SK-N-SH (cell line): ENCODE measurements at regions not wholly inside any gene's neighbourhood (a gene's known extent, or its start where the extent isn't known, plus 50 kb on each side); places are given as distances from the start of the nearest gene placed in this dataset.

Experiments
- CTCF ChIA-PET: fragments of 300-600, 350-600 bp; formaldehyde crosslinking; extraction: SDS; loops from one replicate; lab custom pipeline; 2021; lab: Yijun Ruan, JAX
- POLR2A ChIA-PET: fragments of 350-600 bp; sonication (Branson Sonifier 250); formaldehyde crosslinking; extraction: SDS; loops from one replicate; lab custom pipeline; 2020; ENCODE audit warnings: antibody characterized with exemption, inconsistent platforms; lab: Yijun Ruan, JAX
- DNase-seq: peaks from one replicate; pipeline ENCODE4 v3.0.0; 2012
- H2AFZ ChIP-seq: fragments of 200-600 bp; sonication (generic); 2 replicates; pipeline ENCODE4 v1.8.1; 2016; ENCODE audit warnings: antibody characterized with exemption, mild to moderate bottlenecking, low read depth
- H3F3A ChIP-seq: fragments of 200-600 bp; sonication (generic); replicated peaks from 2 replicates; pipeline ENCODE3; 2016; ENCODE audit warnings: antibody characterized with exemption, mild to moderate bottlenecking; ENCODE audit not compliant: insufficient read depth
- H3K27ac ChIP-seq, 2 experiments: fragments of 200-500 bp in 1 of 2; fragments of 200-600 bp in 1 of 2; sonication (Bioruptor generic) in 1 of 2; sonication (generic), shearing (Covaris generic) in 1 of 2; 2 replicates each; pipeline versions ENCODE4 v1.5.1 to v1.6.1; 2014 to 2016; ENCODE audit warnings: low read depth in 2 of 2, inconsistent platforms in 1 of 2, low read length in 1 of 2, mild to moderate bottlenecking in 1 of 2, mixed read lengths in 1 of 2
- H3K27me3 ChIP-seq: fragments of 200-600 bp; sonication (generic), shearing (Covaris generic); 2 replicates; pipeline ENCODE4 v1.6.1; 2016; ENCODE audit warnings: mixed run types; ENCODE audit not compliant: insufficient read depth
- H3K36me3 ChIP-seq, 2 experiments: fragments of 200-500 bp in 1 of 2; fragments of 200-600 bp in 1 of 2; sonication (Bioruptor generic) in 1 of 2; sonication (generic) in 1 of 2; replicated peaks in 1 of 2; 2 replicates each; pipeline versions ENCODE3 to v1.5.1; 2014 to 2016; ENCODE audit warnings: low read length in 1 of 2, mild to moderate bottlenecking in 1 of 2; ENCODE audit not compliant: insufficient read depth in 2 of 2, control insufficient read depth in 1 of 2
- H3K4me1 ChIP-seq, 2 experiments: fragments of 200-500 bp in 1 of 2; fragments of 200-600 bp in 1 of 2; sonication (Bioruptor generic) in 1 of 2; sonication (generic), shearing (Covaris generic) in 1 of 2; 2 replicates each; pipeline versions ENCODE4 v1.5.1 to v1.6.1; 2014 to 2016; ENCODE audit warnings: low read depth in 1 of 2, low read length in 1 of 2, mixed run types in 1 of 2; ENCODE audit not compliant: insufficient read depth in 2 of 2, control insufficient read depth in 1 of 2
- H3K4me2 ChIP-seq: fragments of 200-600 bp; sonication (generic), shearing (Covaris generic); 2 replicates; pipeline ENCODE4 v1.6.1; 2017; ENCODE audit warnings: mixed run types
- H3K4me3 ChIP-seq, 2 experiments: fragments of 200-500 bp in 1 of 2; fragments of 200-600 bp in 1 of 2; sonication (Bioruptor generic) in 1 of 2; sonication (generic), shearing (Covaris generic) in 1 of 2; 2 replicates each; pipeline versions ENCODE4 v1.5.1 to v1.8.1; 2014 to 2016; ENCODE audit warnings: low read depth in 2 of 2, inconsistent platforms in 1 of 2, low read length in 1 of 2, mild to moderate bottlenecking in 1 of 2, mixed read lengths in 1 of 2, moderate library complexity in 1 of 2
- H3K79me2 ChIP-seq: fragments of 200-600 bp; sonication (generic); 2 replicates; pipeline ENCODE4 v1.8.1; 2017; ENCODE audit warnings: mild to moderate bottlenecking; ENCODE audit not compliant: insufficient read depth
- H3K9ac ChIP-seq: fragments of 200-600 bp; sonication (generic); 2 replicates; pipeline ENCODE4 v1.6.1; 2017; ENCODE audit warnings: mixed run types
- H3K9me2 ChIP-seq: fragments of 200-600 bp; sonication (generic); 2 replicates; pipeline ENCODE4 v1.6.1; 2017; ENCODE audit warnings: mixed run types
- H3K9me3 ChIP-seq: fragments of 200-600 bp; sonication (generic); 2 replicates; pipeline ENCODE4 v1.6.1; 2017; ENCODE audit warnings: mixed run types, mild to moderate bottlenecking, moderate library complexity
- H4K20me1 ChIP-seq: fragments of 200-600 bp; sonication (generic); 2 replicates; pipeline ENCODE4 v1.6.1; 2017; ENCODE audit warnings: mild to moderate bottlenecking, mixed run types; ENCODE audit not compliant: insufficient read depth
- ELF1 ChIP-seq: IDR thresholded peaks from 2 replicates; pipeline ENCODE4 v1.4.0; 2012
- EP300 ChIP-seq, 2 experiments: IDR thresholded peaks; 2 replicates each; pipeline versions ENCODE4 v1.4.0 to v1.6.1; 2012; ENCODE audit warnings: borderline replicate concordance in 1 of 2, low read depth in 1 of 2, low read length in 1 of 2
- FOSL2 ChIP-seq: IDR thresholded peaks from 2 replicates; pipeline ENCODE4 v1.4.0; 2012; ENCODE audit warnings: low read depth, mild to moderate bottlenecking, moderate library complexity, borderline replicate concordance
- FOXM1 ChIP-seq: IDR thresholded peaks from 2 replicates; pipeline ENCODE4 v1.4.0; 2012; ENCODE audit warnings: low read depth, mild to moderate bottlenecking
- GABPA ChIP-seq: IDR thresholded peaks from 2 replicates; pipeline ENCODE4 v1.4.0; 2012; ENCODE audit warnings: low read depth, mild to moderate bottlenecking
- JUND ChIP-seq: IDR thresholded peaks from 2 replicates; pipeline ENCODE4 v1.4.0; 2012
- MXI1 ChIP-seq: IDR thresholded peaks from 2 replicates; pipeline ENCODE4 v1.6.1; 2012; ENCODE audit warnings: mild to moderate bottlenecking, low read depth, low read length, improper control_type of control experiment
- NFIC ChIP-seq: IDR thresholded peaks from 2 replicates; pipeline ENCODE4 v1.4.0; 2012; ENCODE audit warnings: borderline replicate concordance
- RAD21 ChIP-seq: IDR thresholded peaks from 2 replicates; pipeline ENCODE4 v1.6.1; 2012; ENCODE audit warnings: mild to moderate bottlenecking, low read length
- RCOR1 ChIP-seq: fragments of 150-350 bp; IDR thresholded peaks from 2 replicates; pipeline ENCODE4 v1.6.1; 2017; ENCODE audit warnings: antibody characterized with exemption, low read length
- REST ChIP-seq: IDR thresholded peaks from 2 replicates; pipeline ENCODE4 v1.6.1; 2012; ENCODE audit warnings: mild to moderate bottlenecking, low read depth, low read length, moderate library complexity
- RFX5 ChIP-seq: IDR thresholded peaks from 2 replicates; pipeline ENCODE4 v1.6.1; 2012; ENCODE audit warnings: mild to moderate bottlenecking, improper control_type of control experiment, low read length
- RXRA ChIP-seq: IDR thresholded peaks from 2 replicates; pipeline ENCODE4 v1.4.0; 2012; ENCODE audit warnings: low read depth, mild to moderate bottlenecking, borderline replicate concordance
- TCF12 ChIP-seq: IDR thresholded peaks from 2 replicates; pipeline ENCODE4 v1.4.0; 2012
- USF2 ChIP-seq: fragments of 150-350 bp; IDR thresholded peaks from 2 replicates; pipeline ENCODE4 v1.6.1; 2017; ENCODE audit warnings: antibody characterized with exemption, low read length, low read depth, borderline replicate concordance
- WGBS: methylation state at CpG from one replicate; pipeline ENCODE4 v1.1.6; 2017; ENCODE audit warnings: low lambda C conversion rate; 5-methylcytosine and 5-hydroxymethylcytosine counted together

GRCh38 chr13:99626461-99627082 is 125.3 kb downstream of the TM9SF2 start:
- no peak overlapping the region for H3K9ac ChIP-seq
- TF ChIP-seq RFX5 (no peak), REST (no peak), RAD21 (no peak), FOXM1 (no peak), NFIC (no peak), FOSL2 (peak; percentile 83), MXI1 (no peak), TCF12 (peak; percentile 73), JUND (peak; percentile 63), RCOR1 (no peak), EP300 (IDR thresholded peaks at IDR 0.05; ENCODE audit: borderline replicate concordance in 1 of 2, low read depth in 1 of 2, low read length in 1 of 2) (peak in 1 of 2 experiments; percentile 43; a peak in 1 of 4 replicates), RXRA (no peak; the same call in 1 of the 2 replicates), GABPA (no peak), USF2 (no peak), ELF1 (no peak)
- peak overlapping the region; percentile 61 for H3K4me2 ChIP-seq
- ChIA-PET CTCF (interaction anchor here (0.6 kb wide), 1 partner anchor 183 kb away, joined by 3 read pairs; no protein-coding TSS in a partner anchor), POLR2A (no interaction called here)
- H3K27ac ChIP-seq: peak overlapping the region; percentile 7 to 76; a peak in 3 of 4 replicates
- H3K4me3 ChIP-seq: peak overlapping the region in 1 of 2 experiments; percentile 12; a peak in 1 of 4 replicates
- peak overlapping the region; percentile 42; the same call in 1 of the 2 replicates for H2AFZ ChIP-seq
- H4K20me1 ChIP-seq: no peaks in the 10 kb centered on the region
- peaks cover 9% of the 10 kb centered on the region for H3F3A ChIP-seq
- no peak for DNase-seq
- H3K36me3 ChIP-seq: no peaks in the 10 kb centered on the region
- no peaks in the 10 kb centered on the region for H3K9me3 ChIP-seq
- H3K27me3 ChIP-seq: no peaks in the 10 kb centered on the region
- H3K9me2 ChIP-seq: no peaks in the 10 kb centered on the region
- H3K79me2 ChIP-seq: no peaks in the 10 kb centered on the region
- 31% methylated on average over 8 of the region's 8 CpGs for WGBS
- peaks cover 0 to 4% of the 10 kb centered on the region in 2 experiments; a peak in 3 of 4 replicates for H3K4me1 ChIP-seq
